B cell (primary cell): ENCODE measurements at regions not wholly inside any gene's neighbourhood (a gene's known extent, or its start where the extent isn't known, plus 50 kb on each side); places are given as distances from the start of the nearest gene placed in this dataset.

Experiments
- ATAC-seq: fragments of 200-7000 bp; cut with Tn5 transposase; one replicate; pipeline ENCODE4 v1.10.0; 2021; ENCODE audit warnings: low read depth, mild to moderate bottlenecking, moderate number of reproducible peaks, moderate library complexity
- CTCF ChIA-PET: fragments of 350-600 bp; sonication (Branson Sonifier 250); formaldehyde crosslinking; loops from one replicate; lab custom pipeline; 2021; ENCODE audit warnings: antibody characterized with exemption, inconsistent platforms; lab: Charles Lee
- POLR2A ChIA-PET: fragments of 350-600 bp; sonication (Branson Sonifier 250); formaldehyde crosslinking; loops from one replicate; lab custom pipeline; 2021; ENCODE audit warnings: antibody characterized with exemption; lab: Charles Lee
- DNase-seq: peaks from one replicate; pipeline ENCODE4 v3.0.0; 2013
- H2AFZ ChIP-seq: 2 replicates; pipeline ENCODE4 v1.6.1; 2012; ENCODE audit warnings: mild to moderate bottlenecking, low read depth, low read length; ENCODE audit not compliant: insufficient read depth, poor library complexity, severe bottlenecking
- H3K27ac ChIP-seq, 2 donors: 1 replicate in 1 of 2; 2 replicates in 1 of 2; pipeline ENCODE4 v1.5.1; 2012 to 2013; ENCODE audit warnings: low read length in 2 of 2, mild to moderate bottlenecking in 2 of 2, moderate library complexity in 1 of 2
- H3K27me3 ChIP-seq, 4 experiments: fragments of 200-600 bp in 1 of 4; sonication (generic) in 1 of 4; replicated peaks in 1 of 4; 1 replicate in 2 of 4; 2 replicates in 2 of 4; pipeline versions ENCODE4 v1.6.1 to v1.7.0; 2013 to 2016; ENCODE audit warnings: low read length in 3 of 4, mild to moderate bottlenecking in 2 of 4, mixed read lengths in 1 of 4, moderate library complexity in 1 of 4; ENCODE audit not compliant: insufficient read depth in 4 of 4, control insufficient read depth in 3 of 4; ENCODE audit errors: control extremely low read depth in 1 of 4
- H3K36me3 ChIP-seq, 2 experiments: replicated peaks in 1 of 2; 1 replicate in 1 of 2; 2 replicates in 1 of 2; pipeline versions ENCODE4 v1.6.1 to v1.7.1; 2013; ENCODE audit warnings: low read length in 1 of 2; ENCODE audit not compliant: insufficient read depth in 2 of 2, control insufficient read depth in 1 of 2; ENCODE audit errors: control extremely low read depth in 1 of 2, extremely low read depth in 1 of 2
- H3K4me1 ChIP-seq, 2 donors: fragments of 200-600 bp in 1 of 2; sonication (generic) in 1 of 2; 1 replicate in 1 of 2; 2 replicates in 1 of 2; pipeline versions ENCODE4 v1.5.1 to v1.6.1; 2013 to 2017; ENCODE audit warnings: low read length in 2 of 2; ENCODE audit not compliant: control insufficient read depth in 2 of 2, insufficient read depth in 2 of 2
- H3K4me2 ChIP-seq: replicated peaks from 2 replicates; pipeline ENCODE3; 2012; ENCODE audit warnings: mild to moderate bottlenecking, low read depth, low read length; ENCODE audit not compliant: poor library complexity, severe bottlenecking
- H3K4me3 ChIP-seq, 5 experiments: fragments of 200-600 bp in 1 of 5; sonication (generic) in 1 of 5; 1 replicate in 3 of 5; 2 replicates in 2 of 5; pipeline versions ENCODE4 v1.5.1 to v1.7.0; 2011 to 2016; ENCODE audit warnings: low read length in 4 of 5, mild to moderate bottlenecking in 4 of 5, low read depth in 2 of 5, control low read depth in 1 of 5, moderate library complexity in 1 of 5; ENCODE audit not compliant: insufficient read depth in 1 of 5; ENCODE audit errors: control extremely low read depth in 1 of 5, extremely low read depth in 1 of 5
- H3K79me2 ChIP-seq: fragments of 200-600 bp; sonication (generic); one replicate; pipeline ENCODE4 v1.6.0; 2016; ENCODE audit warnings: low read length; ENCODE audit not compliant: control insufficient read depth, insufficient read depth
- H3K9ac ChIP-seq: fragments of 200-600 bp; sonication (generic); 2 replicates; pipeline ENCODE4 v1.6.1; 2017; ENCODE audit warnings: mild to moderate bottlenecking, low read length, moderate library complexity
- H3K9me3 ChIP-seq, 3 donors: one replicate each; pipeline versions ENCODE4 v1.6.1 to v1.7.1; 2013; ENCODE audit warnings: low read length in 2 of 3; ENCODE audit not compliant: control insufficient read depth in 2 of 3, insufficient read depth in 1 of 3; ENCODE audit errors: control extremely low read depth in 1 of 3
- H4K20me1 ChIP-seq: 2 replicates; pipeline ENCODE4 v1.6.0; 2012; ENCODE audit warnings: mild to moderate bottlenecking, low read length; ENCODE audit not compliant: insufficient read depth, control insufficient read depth, poor library complexity, severe bottlenecking
- H3K27ac Mint-ChIP-seq: one replicate; pipeline ENCODE4 v1.8.0; 2021; ENCODE audit warnings: mixed read lengths
- H3K27me3 Mint-ChIP-seq: one replicate; pipeline ENCODE4 v1.8.0; 2021; ENCODE audit warnings: mixed read lengths
- H3K4me1 Mint-ChIP-seq: one replicate; pipeline ENCODE4 v1.8.0; 2021; ENCODE audit warnings: mixed read lengths
- H3K4me3 Mint-ChIP-seq: one replicate; pipeline ENCODE4 v1.8.0; 2021; ENCODE audit warnings: mixed read lengths
- H3K9me3 Mint-ChIP-seq: one replicate; pipeline ENCODE4 v1.8.0; 2022; ENCODE audit warnings: mixed read lengths; ENCODE audit not compliant: insufficient read depth
- EZH2 ChIP-seq: IDR thresholded peaks from 2 replicates; pipeline ENCODE4 v1.6.1; 2012; ENCODE audit warnings: borderline replicate concordance, low read depth, mild to moderate bottlenecking, moderate library complexity, low read length; ENCODE audit not compliant: insufficient read depth, poor library complexity, severe bottlenecking
- WGBS: methylation state at CpG from one replicate; pipeline ENCODE4 v1.1.5; 2013; ENCODE audit warnings: missing lambda C conversion rate; ENCODE audit not compliant: insufficient coverage; 5-methylcytosine and 5-hydroxymethylcytosine counted together
- intact Hi-C: fragments of 100-400 bp; cut with micrococcal nuclease; formaldehyde crosslinking; loops from one replicate; pipeline ENCODE4 v1.10.0; 2022
- TF ChIP-seq, protein P1 (sequence below): fragments of 200-600 bp; IDR thresholded peaks from one replicate; pipeline ENCODE4 v1.8.0; 2022; ENCODE audit warnings: antibody characterized with exemption, mild to moderate bottlenecking

DNA sequence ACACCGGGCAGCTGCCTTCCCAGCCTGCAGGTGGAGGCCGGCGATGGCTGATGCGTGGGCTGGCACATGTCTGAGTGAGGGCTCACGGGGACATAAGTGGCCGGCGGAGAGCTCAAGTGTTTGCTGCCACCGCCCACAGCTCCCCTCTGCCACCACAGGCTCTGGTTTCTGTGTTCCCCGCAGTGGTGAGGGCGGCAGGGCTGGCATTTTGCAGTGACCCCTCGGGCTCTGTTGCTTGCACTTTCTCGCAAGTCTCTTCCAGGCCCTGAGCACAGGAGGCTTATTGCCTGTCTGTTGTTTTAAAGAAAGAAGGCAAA is 271.0 kb upstream of the RTL1 start:
- POLR2A ChIA-PET, result no interaction called here
- H3K79me2 ChIP-seq, result no peaks in the 10 kb centered on the region
- peaks cover 0 to 24% (median 0%) of the 10 kb centered on the region in 3 donors for H3K9me3 ChIP-seq
- H2AFZ ChIP-seq, result no peak overlapping the region
- no peaks in the 10 kb centered on the region for H3K27me3 ChIP-seq
- H3K4me2 ChIP-seq, result no peak overlapping the region
- Mint-ChIP-seq H3K4me3 (no peak overlapping the region), H3K9me3 (no peaks in the 10 kb centered on the region), H3K27ac (no peak overlapping the region), H3K4me1 (no peaks in the 10 kb centered on the region), H3K27me3 (no peaks in the 10 kb centered on the region)
- H3K4me3 ChIP-seq, result no peak overlapping the region
- no peak for ATAC-seq
- TF ChIP-seq, protein P1, sequence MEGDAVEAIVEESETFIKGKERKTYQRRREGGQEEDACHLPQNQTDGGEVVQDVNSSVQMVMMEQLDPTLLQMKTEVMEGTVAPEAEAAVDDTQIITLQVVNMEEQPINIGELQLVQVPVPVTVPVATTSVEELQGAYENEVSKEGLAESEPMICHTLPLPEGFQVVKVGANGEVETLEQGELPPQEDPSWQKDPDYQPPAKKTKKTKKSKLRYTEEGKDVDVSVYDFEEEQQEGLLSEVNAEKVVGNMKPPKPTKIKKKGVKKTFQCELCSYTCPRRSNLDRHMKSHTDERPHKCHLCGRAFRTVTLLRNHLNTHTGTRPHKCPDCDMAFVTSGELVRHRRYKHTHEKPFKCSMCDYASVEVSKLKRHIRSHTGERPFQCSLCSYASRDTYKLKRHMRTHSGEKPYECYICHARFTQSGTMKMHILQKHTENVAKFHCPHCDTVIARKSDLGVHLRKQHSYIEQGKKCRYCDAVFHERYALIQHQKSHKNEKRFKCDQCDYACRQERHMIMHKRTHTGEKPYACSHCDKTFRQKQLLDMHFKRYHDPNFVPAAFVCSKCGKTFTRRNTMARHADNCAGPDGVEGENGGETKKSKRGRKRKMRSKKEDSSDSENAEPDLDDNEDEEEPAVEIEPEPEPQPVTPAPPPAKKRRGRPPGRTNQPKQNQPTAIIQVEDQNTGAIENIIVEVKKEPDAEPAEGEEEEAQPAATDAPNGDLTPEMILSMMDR, result no peak
- TF ChIP-seq EZH2, result no peak
- WGBS, result 95% methylated on average over 12 of the region's 12 CpGs
- no peak overlapping the region for H3K27ac ChIP-seq
- H3K4me1 ChIP-seq, result no peaks in the 10 kb centered on the region
- H3K9ac ChIP-seq, result no peak overlapping the region
- intact Hi-C loops, result no loop called here
- no peaks in the 10 kb centered on the region for H3K36me3 ChIP-seq
- DNase-seq, result no peak
- H4K20me1 ChIP-seq, result no peaks in the 10 kb centered on the region
- CTCF ChIA-PET, result no interaction called here

DNA sequence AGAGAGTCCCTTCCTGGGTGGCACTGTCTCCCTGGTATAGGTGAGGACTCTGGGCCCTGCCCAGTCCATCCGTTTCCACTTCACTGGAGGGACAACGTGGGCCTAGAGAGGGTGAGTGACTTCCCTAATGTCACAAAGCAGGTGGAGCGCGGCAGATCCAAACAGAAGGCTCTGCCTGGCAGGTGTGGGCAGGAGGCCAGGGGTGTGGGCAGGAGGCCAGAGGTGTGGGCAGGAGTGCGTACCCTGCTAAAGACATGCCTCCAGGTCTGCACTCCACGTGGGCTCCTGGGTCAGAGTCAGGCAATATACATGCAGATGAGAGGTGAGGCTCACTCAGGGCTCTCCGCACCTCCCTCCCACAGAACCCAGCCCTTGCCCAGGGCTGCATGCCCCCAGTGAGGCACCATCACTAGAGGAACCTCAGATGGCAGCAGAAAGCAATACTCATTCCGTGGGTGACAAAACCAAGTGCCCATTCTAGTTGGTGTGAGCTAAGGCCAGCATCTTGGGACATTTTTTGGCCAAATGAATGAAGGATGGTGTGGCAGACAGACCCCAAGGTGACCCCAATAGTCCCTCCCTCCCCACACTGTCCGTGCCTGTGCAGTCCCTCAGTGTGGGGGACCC is 271.6 kb upstream of the RTL1 start:
- ChIA-PET CTCF (no interaction called here), POLR2A (no interaction called here)
- Histone ChIP-seq H3K4me3 (no peak overlapping the region), H3K4me2 (no peak overlapping the region), H3K27ac (no peak overlapping the region), H3K27me3 (no peaks in the 10 kb centered on the region), H4K20me1 (no peaks in the 10 kb centered on the region), H3K9me3 (peaks cover 0 to 28% (median 0%) of the 10 kb centered on the region in 3 donors), H2AFZ (no peak overlapping the region), H3K9ac (no peak overlapping the region), H3K36me3 (no peaks in the 10 kb centered on the region), H3K79me2 (no peaks in the 10 kb centered on the region), H3K4me1 (no peaks in the 10 kb centered on the region)
- H3K4me3 Mint-ChIP-seq, result no peak overlapping the region
- 84% methylated on average over 7 of the region's 9 CpGs for WGBS
- ATAC-seq, result no peak
- intact Hi-C loops, result no loop called here
- no peak for DNase-seq
- H3K27ac Mint-ChIP-seq, result no peak overlapping the region
- TF ChIP-seq, protein P1, result no peak
- no peak for TF ChIP-seq EZH2
- H3K9me3 Mint-ChIP-seq, result no peaks in the 10 kb centered on the region
- no peaks in the 10 kb centered on the region for H3K27me3 Mint-ChIP-seq
- no peaks in the 10 kb centered on the region for H3K4me1 Mint-ChIP-seq
